ENCODE measurements at regions not wholly inside any gene's neighbourhood (a gene's known extent, or its start where the extent isn't known, plus 50 kb on each side); places are given as distances from the start of the nearest gene placed in this dataset.

DNA sequence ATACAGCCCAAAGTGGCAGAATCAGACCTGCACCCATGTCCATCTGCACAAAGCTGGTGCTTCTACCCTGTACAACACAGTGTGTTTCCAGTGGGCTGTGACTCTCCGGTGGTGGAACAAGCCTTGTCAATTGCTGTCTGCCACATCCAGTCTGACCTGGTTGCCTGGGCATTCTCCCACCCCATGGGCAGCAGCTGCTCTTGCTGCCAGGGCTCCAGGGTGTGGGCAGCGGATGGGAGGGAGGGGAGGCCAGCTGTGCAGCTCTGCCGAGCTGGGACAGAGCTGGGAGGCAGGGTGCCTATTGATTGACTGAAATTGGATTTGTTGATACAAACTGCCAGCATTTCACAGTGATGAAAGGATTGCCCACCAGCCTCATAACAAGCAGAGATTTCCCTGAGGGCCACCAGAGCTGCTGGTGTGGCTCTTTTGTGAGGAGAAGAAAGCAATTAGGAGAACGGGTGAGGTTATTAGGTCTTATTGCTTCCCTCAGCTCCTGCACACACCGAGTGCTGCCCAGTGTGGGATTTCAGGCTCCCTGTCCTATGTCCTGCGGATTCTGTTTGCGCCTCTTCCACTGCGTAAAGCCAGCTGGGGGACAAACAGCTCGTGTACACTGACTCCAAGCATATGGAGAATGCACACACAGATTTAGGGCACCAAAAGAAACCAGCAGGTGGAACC is 150.8 kb downstream of the NRN1 start:
- H3K27me3 ChIP-seq (ENCODE audit: control insufficient read depth, insufficient read depth, low read length): no peaks in the 10 kb centered on the region
- TF ChIP-seq, protein P1, sequence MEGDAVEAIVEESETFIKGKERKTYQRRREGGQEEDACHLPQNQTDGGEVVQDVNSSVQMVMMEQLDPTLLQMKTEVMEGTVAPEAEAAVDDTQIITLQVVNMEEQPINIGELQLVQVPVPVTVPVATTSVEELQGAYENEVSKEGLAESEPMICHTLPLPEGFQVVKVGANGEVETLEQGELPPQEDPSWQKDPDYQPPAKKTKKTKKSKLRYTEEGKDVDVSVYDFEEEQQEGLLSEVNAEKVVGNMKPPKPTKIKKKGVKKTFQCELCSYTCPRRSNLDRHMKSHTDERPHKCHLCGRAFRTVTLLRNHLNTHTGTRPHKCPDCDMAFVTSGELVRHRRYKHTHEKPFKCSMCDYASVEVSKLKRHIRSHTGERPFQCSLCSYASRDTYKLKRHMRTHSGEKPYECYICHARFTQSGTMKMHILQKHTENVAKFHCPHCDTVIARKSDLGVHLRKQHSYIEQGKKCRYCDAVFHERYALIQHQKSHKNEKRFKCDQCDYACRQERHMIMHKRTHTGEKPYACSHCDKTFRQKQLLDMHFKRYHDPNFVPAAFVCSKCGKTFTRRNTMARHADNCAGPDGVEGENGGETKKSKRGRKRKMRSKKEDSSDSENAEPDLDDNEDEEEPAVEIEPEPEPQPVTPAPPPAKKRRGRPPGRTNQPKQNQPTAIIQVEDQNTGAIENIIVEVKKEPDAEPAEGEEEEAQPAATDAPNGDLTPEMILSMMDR (IDR thresholded peaks at IDR 0.05; ENCODE audit: insufficient read depth, low read length, poor library complexity, severe bottlenecking): no peak
- no peaks in the 10 kb centered on the region for H3K36me3 ChIP-seq (ENCODE audit: control insufficient read depth, insufficient read depth, low read length)
- H3K4me3 ChIP-seq (ENCODE audit: low read depth, low read length): no peak overlapping the region
- DNase-seq (ENCODE audit: low read depth): no peak

- no peak for DNase-seq (ENCODE audit: low read depth)
Observed at GRCh38 chr6:5854899-5855298, 151.8 kb downstream of the NRN1 start.

GRCh38 chr6:5851261-5851757 is 155.4 kb downstream of the NRN1 start:
- Histone ChIP-seq H3K36me3 (ENCODE audit: control insufficient read depth, insufficient read depth, low read length) (no peaks in the 10 kb centered on the region), H3K4me3 (ENCODE audit: low read depth, low read length) (peak overlapping the region; percentile 56), H3K27me3 (ENCODE audit: control insufficient read depth, insufficient read depth, low read length) (peaks cover 7% of the 10 kb centered on the region)
- TF ChIP-seq, protein P1 (IDR thresholded peaks at IDR 0.05; ENCODE audit: insufficient read depth, low read length, poor library complexity, severe bottlenecking): no peak
- peak; percentile 29 for DNase-seq (ENCODE audit: low read depth)

More at GRCh38 chr6:5854899-5855298, 151.8 kb downstream of the NRN1 start:
- no peaks in the 10 kb centered on the region for H3K36me3 ChIP-seq (ENCODE audit: control insufficient read depth, insufficient read depth, low read length)
- H3K4me3 ChIP-seq (ENCODE audit: low read depth, low read length): no peak overlapping the region
- peaks cover 4% of the 10 kb centered on the region for H3K27me3 ChIP-seq (ENCODE audit: control insufficient read depth, insufficient read depth, low read length)
- TF ChIP-seq, protein P1 (IDR thresholded peaks at IDR 0.05; ENCODE audit: insufficient read depth, low read length, poor library complexity, severe bottlenecking): no peak

DNA sequence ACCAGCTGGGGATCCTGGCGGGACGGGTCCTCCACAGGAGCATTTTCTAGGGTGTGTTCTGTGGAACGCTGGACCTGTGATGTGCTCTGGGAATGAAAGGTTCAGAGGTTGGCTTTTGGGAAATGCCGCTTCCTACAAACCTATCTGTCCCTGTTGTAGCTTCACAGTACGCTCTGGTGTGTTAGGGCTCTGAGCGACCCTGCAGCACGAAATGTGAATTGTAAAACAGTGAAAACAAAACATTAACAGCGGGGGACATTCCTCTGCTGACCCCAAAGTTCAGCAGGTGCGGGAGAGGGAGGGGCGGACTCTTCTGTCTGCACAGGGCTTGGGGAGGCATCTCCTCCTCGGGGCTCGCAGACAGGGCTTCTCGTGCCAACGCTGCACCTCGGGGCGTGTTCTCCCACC is 155.9 kb downstream of the NRN1 start:
- Histone ChIP-seq H3K27me3 (ENCODE audit: control insufficient read depth, insufficient read depth, low read length) (peaks cover 7% of the 10 kb centered on the region), H3K4me3 (ENCODE audit: low read depth, low read length) (peak overlapping the region; percentile 56), H3K36me3 (ENCODE audit: control insufficient read depth, insufficient read depth, low read length) (no peaks in the 10 kb centered on the region)
- no peak for DNase-seq (ENCODE audit: low read depth)
- TF ChIP-seq, protein P1 (IDR thresholded peaks at IDR 0.05; ENCODE audit: insufficient read depth, low read length, poor library complexity, severe bottlenecking): no peak

GRCh38 chr6:5846889-5847288 is 159.8 kb downstream of the NRN1 start:
- Histone ChIP-seq H3K4me3 (ENCODE audit: low read depth, low read length) (no peak overlapping the region), H3K36me3 (ENCODE audit: control insufficient read depth, insufficient read depth, low read length) (no peaks in the 10 kb centered on the region), H3K27me3 (ENCODE audit: control insufficient read depth, insufficient read depth, low read length) (peaks cover 7% of the 10 kb centered on the region)
- TF ChIP-seq, protein P1 (IDR thresholded peaks at IDR 0.05; ENCODE audit: insufficient read depth, low read length, poor library complexity, severe bottlenecking): no peak
- DNase-seq (ENCODE audit: low read depth): no peak

DNA sequence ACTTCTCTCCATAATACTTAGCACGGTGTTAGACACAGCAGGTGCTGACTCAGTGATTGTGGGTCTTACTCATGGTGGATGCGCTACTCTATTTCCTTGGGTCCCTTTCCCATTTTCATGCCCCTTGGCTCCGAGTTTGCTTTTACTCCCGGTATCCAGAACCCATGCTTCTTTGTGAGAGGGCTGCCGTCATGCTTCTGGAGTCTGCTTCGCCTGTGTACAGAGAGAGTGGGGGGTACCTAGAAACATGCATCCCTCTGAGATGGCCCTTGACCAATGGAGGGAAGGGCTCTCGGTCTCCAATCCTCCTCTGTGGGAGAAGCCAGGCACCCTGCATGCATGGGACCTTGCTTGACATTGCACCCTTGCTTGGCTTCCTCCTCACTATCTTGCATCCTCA is 160.4 kb downstream of the NRN1 start:
- Histone ChIP-seq H3K4me3 (ENCODE audit: low read depth, low read length) (no peak overlapping the region), H3K27me3 (ENCODE audit: control insufficient read depth, insufficient read depth, low read length) (peaks cover 7% of the 10 kb centered on the region), H3K36me3 (ENCODE audit: control insufficient read depth, insufficient read depth, low read length) (no peaks in the 10 kb centered on the region)
- TF ChIP-seq, protein P1 (IDR thresholded peaks at IDR 0.05; ENCODE audit: insufficient read depth, low read length, poor library complexity, severe bottlenecking): no peak
- no peak for DNase-seq (ENCODE audit: low read depth)
